DOHH2 (cell line): ENCODE measurements at regions not wholly inside any gene's neighbourhood (a gene's known extent, or its start where the extent isn't known, plus 50 kb on each side); places are given as distances from the start of the nearest gene placed in this dataset.

Source experiments
- H3F3A ChIP-seq: fragments of 200-600 bp; sonication (generic), shearing (Covaris generic); 2 replicates; pipeline ENCODE4 v1.6.0; 2016; ENCODE audit warnings: antibody characterized with exemption, mild to moderate bottlenecking; ENCODE audit not compliant: control insufficient read depth, insufficient read depth
- H3K27ac ChIP-seq: fragments of 200-600 bp; sonication (generic); 2 replicates; pipeline ENCODE4 v1.5.1; 2014; ENCODE audit warnings: low read depth, mild to moderate bottlenecking, low read length, moderate library complexity
- H3K27me3 ChIP-seq: fragments of 200-600 bp; sonication (generic); 2 replicates; pipeline ENCODE4 v1.6.1; 2014; ENCODE audit warnings: mild to moderate bottlenecking, low read length, mixed read lengths; ENCODE audit not compliant: control insufficient read depth
- H3K36me3 ChIP-seq: fragments of 200-600 bp; sonication (generic); 2 replicates; pipeline ENCODE4 v1.6.1; 2014; ENCODE audit warnings: mild to moderate bottlenecking, low read length, moderate library complexity, mixed read lengths; ENCODE audit not compliant: control insufficient read depth
- H3K4me1 ChIP-seq: fragments of 200-600 bp; sonication (generic); 2 replicates; pipeline ENCODE4 v1.6.1; 2014; ENCODE audit warnings: mild to moderate bottlenecking, low read length, mixed read lengths; ENCODE audit not compliant: control insufficient read depth
- H3K4me2 ChIP-seq: fragments of 200-600 bp; sonication (generic); 2 replicates; pipeline ENCODE4 v1.6.0; 2014; ENCODE audit warnings: mild to moderate bottlenecking, low read length, moderate library complexity
- H3K4me3 ChIP-seq: fragments of 200-600 bp; sonication (generic); 2 replicates; pipeline ENCODE4 v1.5.1; 2014; ENCODE audit warnings: mild to moderate bottlenecking, low read length, mixed read lengths
- H3K79me2 ChIP-seq: fragments of 200-600 bp; sonication (generic); 2 replicates; pipeline ENCODE4 v1.6.1; 2014; ENCODE audit warnings: mild to moderate bottlenecking, low read length, mixed read lengths; ENCODE audit not compliant: control insufficient read depth
- H3K9me2 ChIP-seq: fragments of 200-600 bp; sonication (generic); replicated peaks from 2 replicates; pipeline ENCODE4 v1.6.1; 2014; ENCODE audit warnings: mild to moderate bottlenecking, low read length, mixed read lengths; ENCODE audit not compliant: control insufficient read depth
- H3K9me3 ChIP-seq: fragments of 200-600 bp; sonication (generic); 2 replicates; pipeline ENCODE4 v1.6.1; 2014; ENCODE audit warnings: antibody characterized with exemption, low read length, mixed read lengths; ENCODE audit not compliant: control insufficient read depth, insufficient read depth
- H4K20me1 ChIP-seq: fragments of 200-600 bp; sonication (generic); 2 replicates; pipeline ENCODE4 v1.6.0; 2014; ENCODE audit warnings: low read depth, mild to moderate bottlenecking, antibody characterized with exemption, low read length, moderate library complexity; ENCODE audit not compliant: control insufficient read depth, insufficient read depth
- EZH2phosphoT487 ChIP-seq: fragments of 200-600 bp; sonication (generic); IDR thresholded peaks from 2 replicates; pipeline ENCODE4 v1.6.1; 2017; ENCODE audit warnings: borderline replicate concordance, mild to moderate bottlenecking, antibody characterized with exemption, low read length, moderate library complexity, mixed read lengths
- TF ChIP-seq, protein P1 (sequence below): fragments of 200-600 bp; sonication (generic); IDR thresholded peaks from one replicate; pipeline ENCODE4 v1.5.1; 2014; ENCODE audit warnings: antibody characterized with exemption, mild to moderate bottlenecking, low read depth, low read length; ENCODE audit not compliant: poor library complexity, severe bottlenecking

DNA sequence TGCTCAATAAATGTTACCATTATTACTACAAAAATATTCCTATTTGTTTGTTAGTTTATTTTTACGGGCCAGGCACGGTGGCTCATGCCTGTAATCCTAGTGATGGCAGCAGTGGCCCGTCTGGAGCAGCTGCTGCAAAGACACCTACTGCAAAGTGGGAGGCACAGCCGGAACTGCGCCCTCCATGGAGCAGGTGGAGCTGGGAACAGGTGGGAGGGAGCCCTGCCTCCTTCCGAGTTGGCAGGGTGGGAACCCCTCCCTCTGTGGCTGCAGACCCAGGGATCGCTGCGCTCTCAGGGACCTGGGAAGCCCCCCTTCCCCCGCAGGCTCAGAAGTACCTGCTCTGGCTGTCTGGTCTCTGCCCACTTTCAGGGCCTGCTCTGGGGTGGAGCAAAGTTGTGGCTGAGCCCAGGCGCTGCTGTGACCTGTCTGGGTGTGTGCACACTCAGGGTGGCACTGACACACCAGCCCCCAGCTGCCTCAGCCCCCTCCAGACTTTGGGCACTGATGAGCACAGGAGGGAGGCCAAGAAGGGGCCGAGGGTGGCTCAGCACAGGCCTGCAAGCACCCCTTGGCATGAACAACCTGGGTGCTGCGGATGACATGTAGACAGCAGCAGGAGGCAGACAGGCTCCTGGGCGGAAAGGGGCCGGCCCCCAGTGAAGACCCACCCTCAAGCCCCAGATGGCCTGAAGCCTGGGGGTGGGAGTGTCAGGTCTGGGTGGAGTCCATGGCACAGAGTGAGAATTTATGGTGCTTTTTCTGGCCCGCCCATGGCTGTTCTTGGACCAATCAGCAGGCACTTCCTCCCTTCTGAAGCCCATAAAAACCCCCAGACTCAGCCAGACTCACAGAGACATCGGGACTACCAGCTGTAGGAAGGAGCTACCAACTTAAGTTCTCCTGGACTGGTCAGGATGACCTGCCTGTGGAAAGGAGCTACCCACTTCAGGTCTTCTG, 103.7 kb upstream of the CLMP start:
- Histone ChIP-seq H3K4me2 (no peak overlapping the region), H3K79me2 (no peaks in the 10 kb centered on the region), H3K27me3 (no peaks in the 10 kb centered on the region)

DNA sequence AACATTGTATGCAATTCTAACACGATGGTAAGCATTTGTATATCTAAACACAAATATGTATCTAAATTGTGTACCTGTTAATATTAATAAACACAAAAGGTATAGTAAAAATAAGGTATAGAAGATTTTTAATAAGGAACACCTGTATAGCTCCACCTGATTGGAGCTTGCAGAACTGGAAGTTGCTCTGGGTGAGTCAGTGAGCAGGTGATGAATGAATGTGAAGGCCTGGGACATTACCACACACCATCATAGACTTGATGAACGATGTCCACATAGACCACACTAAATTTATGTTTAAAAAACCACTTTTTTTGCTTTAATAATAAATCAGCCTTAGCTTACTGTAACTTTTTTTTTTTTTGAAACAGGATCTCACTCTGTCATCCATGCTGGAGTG, 97.6 kb upstream of the CLMP start:
- Histone ChIP-seq H3K79me2 (no peaks in the 10 kb centered on the region), H3K9me2 (no peaks in the 10 kb centered on the region), H3K4me1 (no peaks in the 10 kb centered on the region), H3K36me3 (no peaks in the 10 kb centered on the region), H3F3A (no peaks in the 10 kb centered on the region), H3K27ac (no peak overlapping the region), H3K9me3 (no peaks in the 10 kb centered on the region), H3K27me3 (no peaks in the 10 kb centered on the region), H4K20me1 (no peaks in the 10 kb centered on the region), H3K4me3 (no peak overlapping the region), H3K4me2 (no peak overlapping the region)
- TF ChIP-seq EZH2phosphoT487 = no peak
- TF ChIP-seq, protein P1, sequence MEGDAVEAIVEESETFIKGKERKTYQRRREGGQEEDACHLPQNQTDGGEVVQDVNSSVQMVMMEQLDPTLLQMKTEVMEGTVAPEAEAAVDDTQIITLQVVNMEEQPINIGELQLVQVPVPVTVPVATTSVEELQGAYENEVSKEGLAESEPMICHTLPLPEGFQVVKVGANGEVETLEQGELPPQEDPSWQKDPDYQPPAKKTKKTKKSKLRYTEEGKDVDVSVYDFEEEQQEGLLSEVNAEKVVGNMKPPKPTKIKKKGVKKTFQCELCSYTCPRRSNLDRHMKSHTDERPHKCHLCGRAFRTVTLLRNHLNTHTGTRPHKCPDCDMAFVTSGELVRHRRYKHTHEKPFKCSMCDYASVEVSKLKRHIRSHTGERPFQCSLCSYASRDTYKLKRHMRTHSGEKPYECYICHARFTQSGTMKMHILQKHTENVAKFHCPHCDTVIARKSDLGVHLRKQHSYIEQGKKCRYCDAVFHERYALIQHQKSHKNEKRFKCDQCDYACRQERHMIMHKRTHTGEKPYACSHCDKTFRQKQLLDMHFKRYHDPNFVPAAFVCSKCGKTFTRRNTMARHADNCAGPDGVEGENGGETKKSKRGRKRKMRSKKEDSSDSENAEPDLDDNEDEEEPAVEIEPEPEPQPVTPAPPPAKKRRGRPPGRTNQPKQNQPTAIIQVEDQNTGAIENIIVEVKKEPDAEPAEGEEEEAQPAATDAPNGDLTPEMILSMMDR = no peak

More for the DNA sequence above, 103.7 kb upstream of the CLMP start:
- Histone ChIP-seq H3K4me1 (peaks cover 34% of the 10 kb centered on the region), H3K9me3 (peaks cover 13% of the 10 kb centered on the region), H3K27ac (no peak overlapping the region), H3K36me3 (0 out of 2 replicates have a peak, but pooled peaks cover 2% of the 10 kb centered on the region), H4K20me1 (no peaks in the 10 kb centered on the region), H3F3A (peaks cover 6% of the 10 kb centered on the region), H3K4me3 (no peak overlapping the region), H3K9me2 (no peaks in the 10 kb centered on the region)
- no peak for TF ChIP-seq EZH2phosphoT487
- TF ChIP-seq, protein P1 = no peak

DNA sequence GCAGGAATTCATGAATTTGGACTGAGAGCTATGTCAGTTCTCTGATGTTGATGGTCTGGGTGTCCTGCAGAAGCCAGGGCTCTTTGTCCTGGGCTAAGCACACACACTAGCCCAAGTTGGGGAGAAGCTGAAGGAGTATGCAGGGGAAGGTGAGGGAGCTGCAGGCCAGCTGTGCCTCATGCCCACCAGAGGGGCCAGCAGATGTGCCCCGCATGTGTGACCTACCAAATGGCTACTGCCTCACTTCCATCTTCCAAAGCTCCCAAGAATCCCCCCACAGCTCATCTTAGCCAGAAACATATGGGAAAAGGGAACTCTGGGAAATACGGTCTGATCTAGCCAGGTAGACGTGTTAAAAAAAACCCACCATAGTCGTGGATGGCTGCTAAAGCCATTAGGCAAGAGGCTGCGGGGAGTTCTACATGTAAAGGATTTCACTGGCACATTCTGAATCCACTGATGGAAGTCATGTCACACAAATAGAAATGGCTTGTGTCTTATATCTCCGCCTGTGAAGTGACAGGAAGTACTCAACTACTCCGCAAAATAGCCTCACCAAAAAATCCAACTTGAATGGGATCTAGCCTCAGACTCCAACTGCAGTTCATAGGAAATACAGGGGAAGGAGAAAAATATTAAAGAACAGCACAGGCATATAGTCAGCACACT, 96.3 kb upstream of the CLMP start:
- no peaks in the 10 kb centered on the region for H4K20me1 ChIP-seq
- no peaks in the 10 kb centered on the region for H3K79me2 ChIP-seq
- no peaks in the 10 kb centered on the region for H3F3A ChIP-seq
- H3K36me3 ChIP-seq = no peaks in the 10 kb centered on the region
- no peaks in the 10 kb centered on the region for H3K9me2 ChIP-seq
- TF ChIP-seq EZH2phosphoT487 = no peak
- TF ChIP-seq, protein P1 = no peak
- H3K4me3 ChIP-seq = no peak overlapping the region
- H3K4me1 ChIP-seq = peaks cover 6% of the 10 kb centered on the region
- no peak overlapping the region for H3K4me2 ChIP-seq
- no peaks in the 10 kb centered on the region for H3K9me3 ChIP-seq
- H3K27ac ChIP-seq = no peak overlapping the region
- no peaks in the 10 kb centered on the region for H3K27me3 ChIP-seq
